CD1c-positive myeloid dendritic cell (primary cell): ENCODE measurements at regions not wholly inside any gene's neighbourhood (a gene's known extent, or its start where the extent isn't known, plus 50 kb on each side); places are given as distances from the start of the nearest gene placed in this dataset.

Source experiments
- DNase-seq: peaks from one replicate; pipeline ENCODE4 v3.0.0-alpha.2; 2016; ENCODE audit errors: extremely low spot score

DNA sequence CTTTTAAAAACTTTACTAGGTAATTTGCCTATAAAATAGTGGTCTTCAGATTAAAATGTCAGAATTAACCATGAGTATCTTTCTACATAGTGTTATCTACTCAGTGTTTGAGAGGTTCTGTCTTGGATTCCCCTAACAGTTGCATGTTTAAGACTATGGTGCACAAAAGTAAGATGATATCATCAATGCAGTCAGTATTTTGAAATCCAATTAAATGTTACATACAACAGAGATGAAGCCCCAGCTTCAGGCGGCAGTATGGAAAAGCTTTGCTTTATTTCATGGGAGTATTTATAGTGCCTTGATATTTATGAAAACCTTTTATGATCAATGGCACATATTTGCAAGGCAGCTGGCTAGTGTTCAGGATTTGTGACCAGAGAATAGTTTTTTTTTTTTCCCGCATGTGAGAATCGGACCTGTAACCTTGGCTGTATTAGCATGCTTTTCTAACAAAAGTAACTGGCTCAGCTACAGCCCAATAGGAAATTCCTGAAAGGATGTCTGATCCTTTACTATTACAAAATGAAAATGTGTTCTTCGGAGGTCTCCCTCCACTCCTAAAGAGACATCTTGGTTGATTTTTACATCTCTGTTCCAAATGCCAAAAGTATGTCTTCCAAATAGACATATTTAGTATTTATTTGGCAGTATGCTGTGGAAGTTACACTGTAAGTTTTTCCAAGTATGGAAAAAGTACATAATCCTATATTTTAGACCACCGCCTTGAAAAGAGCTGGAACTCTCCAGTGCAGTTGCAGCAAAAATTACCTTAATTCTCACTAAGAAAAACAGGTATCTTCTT lies 319.3 kb upstream of the UBE2E3 start:
- no peak for DNase-seq

DNA sequence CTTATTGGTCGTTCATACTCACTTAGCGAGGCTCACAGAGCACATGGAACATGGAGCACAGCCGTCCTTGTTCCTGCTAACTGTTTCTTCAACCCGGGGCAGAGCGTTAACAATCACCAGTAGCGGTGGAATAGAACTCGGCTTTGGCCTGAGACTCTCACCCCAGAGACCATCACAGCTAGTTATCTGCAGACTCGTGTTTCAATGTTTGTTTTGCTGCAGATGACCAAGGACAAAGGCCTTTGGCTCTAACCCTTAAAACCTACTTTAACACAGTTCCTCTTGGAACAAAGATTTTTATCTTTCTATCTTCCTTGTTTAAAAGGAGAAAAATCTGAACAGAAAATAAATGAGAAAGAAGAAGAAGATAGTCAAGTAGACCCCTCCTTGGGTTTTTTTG lies 320.2 kb upstream of the UBE2E3 start:
- DNase-seq = no peak

DNA sequence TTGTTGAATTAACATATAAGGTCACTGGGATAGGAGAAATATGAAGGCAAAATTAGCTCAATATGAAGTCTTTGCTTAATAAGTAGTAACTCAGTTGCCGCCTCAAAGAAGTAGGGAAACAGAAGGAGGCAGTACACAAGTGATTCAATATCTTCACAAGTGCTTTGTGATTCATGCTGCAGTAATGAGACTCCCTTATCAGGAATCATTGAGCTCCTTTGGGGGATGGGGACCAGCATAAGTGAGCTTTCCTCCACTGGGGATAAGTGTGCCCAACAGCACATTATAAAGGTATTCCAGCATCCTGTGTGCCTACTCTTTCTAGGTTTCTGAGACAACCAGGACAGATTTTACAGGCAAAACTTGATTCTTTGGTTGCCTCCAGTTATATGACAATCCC lies 323.4 kb upstream of the UBE2E3 start:
- no peak for DNase-seq

DNA sequence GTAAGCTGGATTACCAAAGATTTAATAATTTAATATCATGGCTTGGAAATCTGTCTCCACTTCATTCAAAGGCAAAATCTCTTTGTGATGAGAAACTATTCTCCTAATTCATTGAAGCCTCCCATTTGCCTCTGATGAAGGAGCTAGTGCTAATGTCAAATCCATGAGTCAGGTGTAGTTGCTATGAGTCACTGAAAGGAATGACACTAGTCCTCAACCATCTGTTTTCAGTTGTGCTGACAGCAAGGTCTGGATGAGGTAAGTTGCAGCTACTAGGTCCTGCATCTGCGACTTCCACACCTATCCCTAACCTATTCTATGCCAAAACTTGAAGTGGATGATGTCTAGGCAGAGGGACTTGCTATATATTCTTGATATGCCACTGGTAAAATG lies 324.0 kb upstream of the UBE2E3 start:
- no peak for DNase-seq

DNA sequence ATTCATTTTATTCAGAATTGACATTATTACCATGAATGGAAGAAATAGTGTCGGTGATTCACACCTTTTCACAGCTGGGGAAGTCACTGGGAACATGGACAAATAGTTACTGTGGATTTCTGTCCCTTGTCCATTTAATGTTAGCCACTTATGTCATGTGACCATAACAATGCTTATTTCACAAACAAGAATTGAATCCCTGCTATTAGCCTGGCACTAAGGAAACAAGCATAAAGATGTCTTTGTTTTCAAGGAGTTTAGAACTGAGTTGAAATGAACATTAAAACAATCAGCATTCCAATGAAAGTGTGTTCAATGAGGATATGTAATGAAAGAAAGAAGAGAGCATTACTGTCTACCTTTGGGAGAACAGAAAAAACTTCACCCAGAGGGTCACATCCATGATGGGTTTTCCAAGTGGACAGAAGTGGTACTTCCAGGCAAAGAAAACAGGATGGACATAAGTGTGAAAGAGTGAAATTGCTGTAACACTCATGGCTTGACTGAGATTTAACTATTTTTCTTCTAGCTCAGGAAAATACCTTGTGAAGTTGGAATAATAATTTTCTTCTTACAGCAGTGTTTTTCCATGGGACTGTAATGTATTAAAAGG lies 324.5 kb upstream of the UBE2E3 start:
- no peak for DNase-seq

DNA sequence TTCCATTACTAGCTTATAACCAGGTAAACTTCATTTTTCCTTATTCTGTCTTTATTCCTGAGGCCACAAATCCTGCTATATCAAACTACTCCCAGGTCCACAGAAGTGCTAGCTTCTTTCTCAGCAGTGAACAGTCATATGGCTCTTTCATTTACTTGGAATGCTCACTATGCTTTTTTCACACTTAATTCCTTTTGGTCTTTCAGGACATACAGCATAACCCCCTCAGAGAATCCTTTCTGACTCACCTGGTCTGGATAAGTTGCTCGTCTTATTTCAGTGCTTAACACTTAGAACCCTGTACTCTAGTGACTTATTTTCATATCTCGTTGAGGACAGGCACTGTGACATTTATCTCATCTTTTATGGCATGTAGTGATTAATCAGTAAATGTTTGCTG lies 325.0 kb upstream of the UBE2E3 start:
- no peak for DNase-seq

DNA sequence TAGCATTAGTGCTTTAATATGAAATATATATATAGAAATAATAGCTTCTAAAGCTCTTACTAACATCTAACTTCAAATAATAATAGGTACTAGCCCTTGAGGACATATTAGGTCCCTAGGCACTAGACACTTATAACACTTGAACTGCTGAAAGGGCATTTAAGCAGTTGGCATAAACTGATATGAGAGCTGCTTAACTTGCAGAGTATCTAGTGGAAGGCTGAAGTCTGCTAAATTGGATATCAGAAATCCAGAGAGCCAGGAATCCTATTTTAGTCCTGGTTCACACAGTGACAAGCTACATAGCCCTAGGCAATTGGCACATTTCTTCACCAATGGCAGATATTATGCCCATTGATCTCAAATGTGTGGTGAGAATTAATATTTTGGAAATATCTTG lies 326.9 kb upstream of the UBE2E3 start:
- no peak for DNase-seq

DNA sequence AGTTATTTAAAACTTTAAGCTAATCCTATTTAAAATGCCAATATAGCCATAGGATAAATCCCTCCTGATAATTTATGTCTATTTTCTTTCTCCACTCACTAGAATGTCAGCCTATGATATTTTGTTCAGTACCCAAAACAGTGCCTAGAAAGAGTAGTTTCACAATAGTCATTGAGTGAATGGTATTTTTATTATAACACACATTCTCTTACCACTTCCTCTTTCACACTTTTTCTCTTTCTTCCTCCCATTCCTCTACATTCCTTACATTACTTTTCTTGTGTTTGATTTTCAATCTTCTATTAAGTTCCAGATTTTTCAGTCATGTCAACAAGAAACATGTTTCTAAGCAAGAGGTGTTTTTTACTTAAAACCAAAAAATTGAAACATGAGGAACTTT lies 327.6 kb upstream of the UBE2E3 start:
- DNase-seq = no peak

DNA sequence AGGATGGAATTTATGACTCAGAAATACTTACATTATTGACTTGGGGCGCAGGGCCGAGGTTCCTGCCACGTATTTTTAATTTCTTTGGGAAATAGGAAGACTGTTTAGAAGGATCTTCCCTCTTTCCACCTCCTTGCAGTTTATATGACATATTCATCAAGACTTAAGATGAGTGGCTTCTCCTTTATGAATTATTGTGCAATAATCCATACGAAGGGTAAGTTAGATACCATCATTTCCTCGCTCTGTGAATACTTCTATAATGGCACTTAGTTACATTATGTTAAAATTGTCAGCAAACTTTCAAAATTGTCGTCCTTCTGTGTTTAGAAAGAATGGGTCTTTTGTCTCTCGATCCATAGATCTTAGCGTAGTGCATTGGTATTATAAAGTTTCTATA lies 328.8 kb upstream of the UBE2E3 start:
- DNase-seq = no peak

DNA sequence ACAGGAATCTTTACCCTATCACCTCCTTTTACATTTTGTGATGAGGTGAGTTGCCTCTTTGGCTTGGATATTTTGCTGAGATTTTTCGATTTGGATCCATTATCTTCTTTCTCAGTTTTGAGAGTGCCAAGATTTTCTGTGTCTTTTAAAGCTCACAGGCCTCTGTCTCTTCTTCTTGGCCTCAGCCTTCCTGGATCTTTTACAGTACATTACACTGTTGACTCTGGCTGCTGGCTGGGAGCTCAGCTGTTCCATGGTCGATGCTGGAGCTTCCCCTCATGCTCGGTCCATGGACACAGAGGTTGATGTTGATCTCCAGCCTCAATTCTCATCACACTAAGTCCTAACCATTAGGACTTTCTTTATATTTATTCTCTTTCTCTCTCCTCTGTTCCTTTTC lies 332.8 kb upstream of the UBE2E3 start:
- DNase-seq = no peak

DNA sequence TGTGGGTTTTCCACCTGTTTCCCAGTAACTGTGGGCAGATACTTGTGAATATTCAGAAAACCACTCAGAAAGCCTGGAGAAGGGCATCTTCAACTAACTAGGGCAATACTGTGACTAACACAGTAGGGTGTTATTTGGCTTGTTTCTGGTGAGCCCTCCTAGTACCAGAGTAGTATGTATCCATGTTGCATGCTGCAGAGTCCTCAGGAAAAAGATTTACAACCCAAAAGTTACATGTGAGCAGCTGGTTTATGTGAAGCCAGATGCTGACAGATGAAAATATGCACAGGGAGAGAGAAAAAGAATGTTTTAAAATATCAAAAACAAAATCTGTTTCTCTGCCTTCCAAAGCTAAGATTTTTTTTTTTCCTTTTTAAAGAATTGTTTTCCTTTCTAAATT lies 333.2 kb upstream of the UBE2E3 start:
- no peak for DNase-seq

DNA sequence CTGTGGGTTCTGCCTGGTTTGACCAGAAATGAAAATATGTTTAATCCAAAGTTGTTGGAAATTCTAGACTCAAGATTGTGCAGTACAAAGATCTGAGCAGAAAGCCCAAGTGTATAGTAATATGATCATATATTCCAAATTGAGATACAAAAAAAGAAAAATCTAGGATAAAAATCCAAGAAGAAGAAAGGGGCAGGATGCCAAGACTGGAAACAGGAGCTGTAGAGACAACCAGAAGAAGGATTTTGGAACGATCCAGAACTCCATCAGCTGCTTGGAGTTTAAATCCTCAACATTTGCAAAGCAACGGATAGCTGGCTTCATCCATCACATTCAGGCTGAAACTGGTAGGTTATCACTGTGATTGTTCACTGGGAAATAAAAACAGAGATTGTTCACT lies 333.6 kb upstream of the UBE2E3 start:
- DNase-seq = no peak

DNA sequence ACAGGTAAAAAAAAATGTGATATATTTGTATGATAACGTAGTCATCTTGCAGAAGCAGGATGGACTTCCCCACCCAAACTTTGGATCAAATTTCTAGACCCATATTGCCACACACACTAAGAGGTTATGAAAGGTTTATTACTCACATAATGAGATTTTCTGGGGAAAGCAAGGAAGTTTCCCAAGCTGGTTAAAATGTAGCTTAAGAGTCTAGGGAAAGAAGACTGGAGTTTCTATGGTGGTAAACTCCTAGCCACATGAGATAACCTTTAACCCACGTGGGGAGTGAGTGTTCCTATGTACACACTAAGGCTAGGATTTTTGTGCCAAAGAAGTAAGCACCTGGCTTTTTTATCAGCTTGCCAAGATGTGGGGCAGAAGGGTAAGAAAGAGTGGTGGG lies 335.7 kb upstream of the UBE2E3 start:
- no peak for DNase-seq

DNA sequence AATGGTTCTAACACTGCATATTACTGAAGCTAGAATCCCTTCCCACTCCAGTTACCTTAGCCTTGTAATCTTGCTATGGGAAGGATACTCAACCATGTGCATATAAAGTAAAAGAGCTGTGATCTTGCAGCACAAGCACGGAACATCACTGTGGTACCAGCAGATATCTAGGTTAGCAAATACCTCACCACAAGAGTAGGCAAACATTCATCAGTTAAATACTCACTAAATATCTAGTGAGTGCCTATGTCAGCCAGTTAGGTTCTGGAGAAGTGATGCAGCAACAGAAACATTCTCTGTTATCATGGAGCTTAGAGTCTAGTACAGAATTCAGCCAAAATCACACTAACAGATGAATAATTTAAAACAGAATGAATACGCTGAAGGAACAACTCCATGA lies 349.6 kb upstream of the UBE2E3 start:
- no peak for DNase-seq

DNA sequence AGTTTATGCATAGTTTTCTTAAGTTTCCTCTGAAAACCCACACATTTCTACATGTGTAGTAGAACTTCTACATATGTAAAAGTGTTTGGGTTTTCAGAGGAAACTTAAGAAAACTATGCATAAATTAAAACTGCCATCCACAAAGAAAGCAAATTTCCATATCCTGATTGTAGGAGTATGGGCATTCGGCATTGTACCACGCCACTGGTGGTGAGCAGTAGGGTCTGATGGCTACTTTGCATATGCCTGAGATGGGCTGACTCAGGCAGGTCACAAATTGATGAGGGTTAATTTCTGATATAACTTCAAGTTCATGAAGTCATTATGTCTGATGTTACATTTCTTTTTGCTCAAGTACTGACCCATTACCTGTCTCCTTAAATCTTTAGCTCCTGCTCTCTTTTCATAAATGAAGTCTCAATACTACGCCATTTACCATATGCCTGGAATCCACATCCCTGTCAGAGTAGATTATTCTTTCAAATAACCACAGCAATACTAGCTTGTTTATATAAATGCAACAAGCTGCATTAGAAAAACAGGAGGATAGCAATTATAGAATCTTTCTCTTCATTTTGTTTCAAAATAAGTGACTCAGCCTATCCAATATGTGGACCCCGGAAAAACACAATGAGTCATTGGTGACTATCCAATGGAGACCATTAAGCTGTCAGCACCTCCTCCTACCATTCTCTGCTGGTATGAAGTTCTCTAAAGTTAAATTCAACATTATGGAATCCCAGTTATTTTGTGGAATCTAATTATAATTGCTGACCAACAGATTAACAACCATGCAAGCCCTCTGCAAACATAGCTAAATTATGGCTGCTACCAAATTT lies 355.2 kb upstream of the UBE2E3 start:
- DNase-seq = no peak

DNA sequence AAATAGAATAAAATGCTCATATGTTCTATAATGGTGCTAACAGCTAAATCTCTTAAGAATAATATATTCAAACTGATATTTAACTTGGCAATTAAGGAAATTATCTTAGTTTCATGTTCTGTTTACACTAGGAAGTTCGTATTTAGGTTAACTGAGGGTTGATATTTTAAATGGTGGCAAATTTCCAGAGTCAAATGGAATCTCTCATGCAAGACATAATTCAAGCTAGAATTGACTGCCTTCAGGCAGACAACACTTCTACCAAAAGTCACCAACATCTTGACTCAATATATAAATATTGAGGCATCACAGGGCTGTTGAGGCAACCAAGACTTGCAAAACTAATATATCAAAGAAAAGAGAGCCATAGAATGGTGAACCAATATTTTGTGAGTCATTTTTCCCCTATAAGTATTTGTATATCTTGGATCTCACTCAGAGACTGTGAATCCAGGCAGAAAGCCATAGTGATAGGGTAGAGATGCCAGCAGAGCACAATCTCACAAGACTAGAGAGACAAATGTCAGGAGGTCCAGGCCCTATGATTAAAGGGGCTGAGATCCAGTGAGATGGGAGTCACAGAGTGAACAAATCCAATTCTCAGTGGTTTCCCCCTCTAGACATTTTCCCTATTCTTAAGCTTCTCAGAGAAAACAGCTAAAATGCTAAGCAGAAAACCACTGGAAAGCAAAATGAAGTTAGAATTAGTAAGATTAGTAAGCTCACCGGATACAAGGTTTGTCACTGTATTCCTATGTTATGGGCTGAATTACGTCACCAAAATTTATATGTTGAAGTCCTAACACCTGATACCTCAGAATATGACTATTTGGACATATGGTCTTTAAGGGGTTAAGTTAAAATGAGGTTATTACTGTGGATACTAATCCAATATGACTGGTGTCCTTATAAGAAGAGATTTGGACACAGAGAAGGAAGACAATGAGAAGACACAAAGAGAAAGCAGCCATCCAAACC lies 358.2 kb upstream of the UBE2E3 start:
- no peak for DNase-seq

DNA sequence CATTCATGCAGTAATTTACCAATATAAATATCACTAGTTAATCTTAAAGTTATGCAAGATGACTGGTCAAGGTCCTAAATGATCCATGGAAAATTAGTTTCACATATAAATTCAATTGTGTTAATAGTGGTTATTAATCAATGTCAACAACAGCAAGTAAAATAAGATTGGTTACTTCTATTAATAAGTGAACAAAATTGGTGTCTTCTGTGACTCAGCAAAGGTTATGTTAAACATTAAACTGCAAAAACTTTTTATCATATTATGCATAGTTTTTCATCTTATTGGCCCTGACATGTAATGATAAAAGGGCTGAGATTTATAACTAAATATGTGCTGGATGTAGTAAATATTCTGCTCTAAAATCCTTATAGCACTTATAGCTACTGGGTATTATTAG lies 359.0 kb upstream of the UBE2E3 start:
- no peak for DNase-seq

DNA sequence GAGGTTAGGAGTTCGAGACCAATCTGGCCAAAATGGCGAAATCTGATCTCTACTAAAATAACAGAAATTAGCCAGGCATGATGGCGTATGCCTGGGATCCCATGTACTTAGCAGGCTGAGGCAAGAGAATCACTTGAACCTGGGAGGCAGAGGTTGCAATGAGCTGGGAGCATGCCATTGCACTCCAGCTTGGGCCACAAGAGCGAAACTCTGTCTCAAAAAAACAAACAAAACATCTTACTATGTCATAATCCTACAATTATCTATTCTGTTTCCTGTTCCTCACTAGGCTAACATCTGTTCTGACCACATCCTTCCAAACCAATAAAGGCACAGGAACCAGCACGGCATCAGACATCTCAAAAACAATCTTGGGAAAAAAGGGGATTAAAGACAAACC lies 361.8 kb upstream of the UBE2E3 start:
- DNase-seq = no peak

DNA sequence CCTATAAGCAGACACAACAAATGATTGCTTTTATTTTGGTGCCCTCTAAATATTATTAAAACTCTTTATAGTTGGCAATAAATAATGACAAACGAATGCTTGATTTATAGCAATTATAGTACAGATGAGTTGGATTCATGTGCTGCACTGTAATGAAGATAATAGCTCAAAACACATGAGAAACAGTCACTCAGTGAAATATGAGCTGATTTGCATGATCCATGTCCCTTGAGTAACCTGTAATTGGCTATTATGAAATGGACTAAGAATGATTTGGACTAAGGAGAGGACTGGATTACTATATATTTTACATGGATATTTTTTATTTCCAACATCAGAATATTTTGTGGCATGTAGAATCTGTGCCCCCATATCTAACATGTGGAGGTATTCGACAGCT lies 365.6 kb upstream of the UBE2E3 start:
- DNase-seq = no peak

DNA sequence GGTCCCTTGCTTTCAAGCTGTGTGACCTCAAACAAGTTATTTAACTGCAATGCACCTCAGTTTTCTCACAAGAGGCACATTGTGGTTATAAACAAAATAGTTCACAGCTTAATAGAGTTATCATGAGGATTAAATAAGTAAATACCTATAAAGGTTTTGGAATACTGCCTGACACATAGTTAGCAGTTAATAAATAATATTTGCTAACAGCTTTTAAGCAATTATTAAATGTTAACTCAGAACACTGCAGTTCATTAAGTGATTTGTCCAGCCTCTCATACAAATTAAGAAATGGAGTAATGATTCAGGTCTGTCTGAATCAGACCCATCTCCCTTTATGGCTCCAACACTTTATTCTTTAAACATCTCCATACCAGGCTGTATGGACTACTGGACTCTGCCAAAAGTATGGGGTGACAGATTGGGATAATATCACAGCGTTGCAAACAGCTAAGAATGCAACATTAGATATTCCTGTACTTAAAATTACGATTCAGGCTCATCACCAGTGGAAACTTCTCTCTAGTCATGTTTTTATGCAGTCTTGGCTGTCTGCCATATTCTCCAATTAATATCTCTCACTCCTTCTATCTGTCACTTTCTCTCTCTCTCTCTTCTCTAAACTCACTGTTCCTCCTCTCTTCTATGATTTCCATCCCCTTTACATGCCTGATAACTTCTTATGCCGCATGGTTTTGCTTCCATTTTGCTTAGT lies 370.6 kb upstream of the UBE2E3 start:
- DNase-seq = no peak

DNA sequence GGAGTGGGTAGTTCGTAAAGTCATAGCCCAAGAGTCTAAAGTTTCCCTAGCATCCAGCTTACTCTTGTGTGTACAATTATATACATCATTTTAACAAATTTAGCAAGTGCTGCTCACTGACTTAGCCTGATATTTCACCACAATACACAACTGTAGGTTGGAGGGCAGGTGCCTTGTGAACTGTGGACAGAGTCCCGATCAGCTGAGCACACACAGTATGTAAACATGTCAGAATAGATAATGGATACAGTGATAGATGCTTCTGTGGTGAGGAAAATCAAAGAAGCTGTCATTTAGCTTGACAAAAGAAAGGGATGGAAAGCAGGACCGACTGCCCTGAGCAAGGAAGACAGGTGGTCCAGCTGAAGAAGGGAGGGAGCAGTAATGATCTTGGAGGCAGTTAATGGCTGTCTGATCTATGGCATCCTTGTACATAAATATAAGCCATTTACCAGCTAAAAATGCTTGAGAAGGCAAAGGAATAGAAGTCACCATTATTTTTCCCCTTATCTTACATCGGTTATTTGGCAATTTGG lies 372.8 kb upstream of the UBE2E3 start:
- DNase-seq = no peak
